ENCODE measurements at regions not wholly inside any gene's neighbourhood (a gene's known extent, or its start where the extent isn't known, plus 50 kb on each side); places are given as distances from the start of the nearest gene placed in this dataset.

GRCh38 chr12:69061574-69061973 is 128.6 kb upstream of the CPM start:
- TF ChIP-seq CTCF (IDR thresholded peaks at IDR 0.05) (no peak), POLR2A (IDR thresholded peaks at IDR 0.05) (no peak)
